Stomach (tissue), 8 donors: ENCODE measurements at regions not wholly inside any gene's neighbourhood (a gene's known extent, or its start where the extent isn't known, plus 50 kb on each side); places are given as distances from the start of the nearest gene placed in this dataset.

Experiments used
- DNase-seq, 2 donors: peaks; one replicate each; pipeline versions ENCODE4 v3.0.0 to v3.0.0-alpha.2; 2013 to 2019
- H3K27ac ChIP-seq, 5 donors: fragments of 200-600 bp in 4 of 5; sonication (generic) in 4 of 5; one replicate each; pipeline ENCODE4 v1.5.1; 2013 to 2019; ENCODE audit warnings: mild to moderate bottlenecking in 1 of 5, moderate library complexity in 1 of 5
- H3K27me3 ChIP-seq, 3 donors: fragments of 200-600 bp; sonication (generic); one replicate each; pipeline ENCODE4 v1.5.1; 2017 to 2019; ENCODE audit warnings: mixed run types in 1 of 3
- H3K36me3 ChIP-seq, 4 donors: fragments of 200-600 bp; sonication (generic); 1 replicate in 3 of 4; 2 replicates in 1 of 4; pipeline ENCODE4 v1.5.1; 2016 to 2019
- H3K4me1 ChIP-seq, 4 donors: fragments of 200-600 bp; sonication (generic); one replicate each; pipeline ENCODE4 v1.5.1; 2016 to 2019
- H3K4me3 ChIP-seq, 4 donors: fragments of 200-600 bp; sonication (generic) in 3 of 4; one replicate each; pipeline ENCODE4 v1.5.1; 2016 to 2019; ENCODE audit warnings: mild to moderate bottlenecking in 1 of 4
- H3K9me3 ChIP-seq, 4 donors: fragments of 200-600 bp; sonication (generic); one replicate each; pipeline ENCODE4 v1.5.1; 2016 to 2019
- EP300 ChIP-seq: sonication (generic); formaldehyde crosslinking; IDR thresholded peaks from one replicate; pipeline ENCODE4 v1.6.1; 2017; ENCODE audit warnings: antibody characterized with exemption
- POLR2A ChIP-seq, 4 donors: fragments of 450-650 bp; IDR thresholded peaks; one replicate each; pipeline ENCODE4 v1.6.1; 2016; ENCODE audit warnings: antibody characterized with exemption in 4 of 4, control low read depth in 2 of 4, mild to moderate bottlenecking in 1 of 4, moderate library complexity in 1 of 4
- POLR2AphosphoS5 ChIP-seq, 3 donors: sonication (generic); formaldehyde crosslinking; IDR thresholded peaks; one replicate each; pipeline ENCODE4 v1.6.1; 2016; ENCODE audit warnings: antibody characterized with exemption in 3 of 3
- WGBS, 5 donors: extraction: QIAGEN DNeasy Blood & Tissue Kit in 3 of 5; methylation state at CpG; one replicate each; pipeline versions ENCODE4 v1.1.5 to v1.1.7; 2013 to 2018; 5-methylcytosine and 5-hydroxymethylcytosine counted together
- intact Hi-C: fragments of 100-400 bp; cut with DNase I; formaldehyde crosslinking; loops from one replicate; pipeline ENCODE4 v1.15.1; 2023; ENCODE audit warnings: low total_unique reads
- TF ChIP-seq, protein P1 (sequence below), 7 experiments: fragments of 450-650 bp in 4 of 7; fragments of 200-600 bp in 3 of 7; sonication (generic) in 3 of 7; IDR thresholded peaks; one replicate each; pipeline ENCODE4 v1.5.1; 2016 to 2019; ENCODE audit warnings: antibody characterized with exemption in 7 of 7, control low read depth in 2 of 7, mild to moderate bottlenecking in 1 of 7
- donor health status: healthy with polysubstance abuse.
- donor health status: Bipolar disorder and iron deficiency.
- donor health status: healthy.

DNA sequence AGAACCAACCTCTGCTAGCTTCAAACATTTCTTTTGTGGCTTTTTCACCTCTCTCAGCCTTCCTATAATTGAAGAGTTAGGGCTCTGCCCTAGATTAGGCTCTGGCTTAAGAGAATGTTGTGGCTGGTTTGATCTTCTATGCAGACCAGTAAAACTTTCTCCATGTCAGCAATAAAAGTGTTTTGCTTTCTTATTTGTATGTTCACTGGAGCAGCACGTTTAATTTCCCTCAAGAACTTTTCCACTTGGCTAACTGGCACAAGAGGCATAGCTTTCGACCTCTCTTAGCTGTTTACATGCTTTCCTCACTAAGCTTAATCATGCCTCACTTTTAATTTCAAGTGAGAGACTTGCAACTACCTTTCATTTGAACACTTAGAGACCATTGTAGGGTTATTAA is 964.7 kb downstream of the ROBO2 start:
- no peak for DNase-seq
- Histone ChIP-seq H3K9me3 (peaks cover 0 to 21% (median 17%) of the 10 kb centered on the region in 4 donors), H3K36me3 (no peaks in the 10 kb centered on the region), H3K27ac (no peak overlapping the region), H3K4me3 (no peak overlapping the region), H3K4me1 (no peaks in the 10 kb centered on the region), H3K27me3 (no peaks in the 10 kb centered on the region)
- WGBS, 5 donors: 67 to 74% (median 68%) methylated on average over 2 of the region's 2 CpGs
- intact Hi-C loops: no loop called here
- TF ChIP-seq POLR2AphosphoS5 (IDR thresholded peaks at IDR 0.05) (no peak), EP300 (no peak)
- TF ChIP-seq, protein P1, sequence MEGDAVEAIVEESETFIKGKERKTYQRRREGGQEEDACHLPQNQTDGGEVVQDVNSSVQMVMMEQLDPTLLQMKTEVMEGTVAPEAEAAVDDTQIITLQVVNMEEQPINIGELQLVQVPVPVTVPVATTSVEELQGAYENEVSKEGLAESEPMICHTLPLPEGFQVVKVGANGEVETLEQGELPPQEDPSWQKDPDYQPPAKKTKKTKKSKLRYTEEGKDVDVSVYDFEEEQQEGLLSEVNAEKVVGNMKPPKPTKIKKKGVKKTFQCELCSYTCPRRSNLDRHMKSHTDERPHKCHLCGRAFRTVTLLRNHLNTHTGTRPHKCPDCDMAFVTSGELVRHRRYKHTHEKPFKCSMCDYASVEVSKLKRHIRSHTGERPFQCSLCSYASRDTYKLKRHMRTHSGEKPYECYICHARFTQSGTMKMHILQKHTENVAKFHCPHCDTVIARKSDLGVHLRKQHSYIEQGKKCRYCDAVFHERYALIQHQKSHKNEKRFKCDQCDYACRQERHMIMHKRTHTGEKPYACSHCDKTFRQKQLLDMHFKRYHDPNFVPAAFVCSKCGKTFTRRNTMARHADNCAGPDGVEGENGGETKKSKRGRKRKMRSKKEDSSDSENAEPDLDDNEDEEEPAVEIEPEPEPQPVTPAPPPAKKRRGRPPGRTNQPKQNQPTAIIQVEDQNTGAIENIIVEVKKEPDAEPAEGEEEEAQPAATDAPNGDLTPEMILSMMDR (IDR thresholded peaks at IDR 0.05): no peak

GRCh38 chr3:78013653-78014052 is 973.8 kb downstream of the ROBO2 start:
- no peaks in the 10 kb centered on the region for H3K27me3 ChIP-seq
- DNase-seq: no peak
- no peak overlapping the region for H3K4me3 ChIP-seq
- no peak overlapping the region for H3K27ac ChIP-seq
- H3K9me3 ChIP-seq: no peaks in the 10 kb centered on the region
- H3K4me1 ChIP-seq: no peaks in the 10 kb centered on the region
- H3K36me3 ChIP-seq: no peaks in the 10 kb centered on the region
- whole genome bisulfite sequencing, 5 donors: 70 to 86% (median 73%) methylated on average over 1 of the region's 1 CpG
- TF ChIP-seq POLR2AphosphoS5 (IDR thresholded peaks at IDR 0.05) (no peak), POLR2A (IDR thresholded peaks at IDR 0.05) (no peak), EP300 (no peak)
- TF ChIP-seq, protein P1 (IDR thresholded peaks at IDR 0.05): no peak
- intact Hi-C loops: no loop called here

- Histone ChIP-seq H3K27me3 (no peaks in the 10 kb centered on the region), H3K9me3 (no peaks in the 10 kb centered on the region), H3K4me1 (no peaks in the 10 kb centered on the region), H3K27ac (no peak overlapping the region), H3K36me3 (no peaks in the 10 kb centered on the region), H3K4me3 (no peak overlapping the region)
- TF ChIP-seq, protein P1 (IDR thresholded peaks at IDR 0.05): no peak
- TF ChIP-seq EP300: no peak
- TF ChIP-seq POLR2A (IDR thresholded peaks at IDR 0.05): no peak
- no peak for TF ChIP-seq POLR2AphosphoS5 (IDR thresholded peaks at IDR 0.05)
- intact Hi-C loops: no loop called here
- 52 to 85% (median 79%) methylated on average over 1 of the region's 1 CpG for WGBS, 5 donors
- no peak for DNase-seq
These were observed 976.0 kb downstream of the ROBO2 start for GRCh38 chr3:78015856-78016255.

DNA sequence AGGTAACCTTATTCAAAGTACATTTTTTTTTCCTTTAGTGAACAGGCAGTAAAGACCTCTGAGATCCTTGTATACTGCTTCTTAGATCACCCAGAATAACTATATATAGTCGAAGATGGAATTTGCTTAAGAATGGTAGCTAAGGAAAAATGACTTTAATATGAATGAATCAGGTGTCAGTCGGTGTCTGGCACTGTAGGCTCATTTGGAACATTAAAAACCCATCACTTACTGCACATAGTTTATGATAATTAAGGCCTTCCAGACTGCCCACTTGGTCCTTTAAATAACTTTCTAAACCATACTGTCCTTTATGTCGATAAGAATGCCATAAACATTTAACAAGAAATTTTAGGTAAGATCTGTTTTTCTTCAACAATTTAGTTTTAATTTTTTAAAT is 981.8 kb downstream of the ROBO2 start:
- intact Hi-C loops: no loop called here
- Histone ChIP-seq H3K4me1 (no peaks in the 10 kb centered on the region), H3K27me3 (no peaks in the 10 kb centered on the region), H3K36me3 (no peaks in the 10 kb centered on the region), H3K4me3 (no peak overlapping the region), H3K9me3 (no peaks in the 10 kb centered on the region), H3K27ac (no peak overlapping the region)
- no peak for DNase-seq
- TF ChIP-seq POLR2A (IDR thresholded peaks at IDR 0.05) (no peak), EP300 (no peak), POLR2AphosphoS5 (IDR thresholded peaks at IDR 0.05) (no peak)
- TF ChIP-seq, protein P1 (IDR thresholded peaks at IDR 0.05): no peak
- WGBS, 5 donors: 70 to 87% (median 85%) methylated on average over 3 of the region's 3 CpGs
